Posterior cingulate gyrus (tissue), 11 donors: ENCODE measurements at regions not wholly inside any gene's neighbourhood (a gene's known extent, or its start where the extent isn't known, plus 50 kb on each side); places are given as distances from the start of the nearest gene placed in this dataset.

ENCODE experiments used
- DNase-seq, 10 donors: peaks; one replicate each; pipeline versions ENCODE4 v3.0.0 to v3.0.0-alpha.2; 2020 to 2021; ENCODE audit warnings: mixed read lengths in 3 of 10
- intact Hi-C: fragments of 100-400 bp; cut with DNase I; formaldehyde crosslinking; loops from one replicate; pipeline ENCODE4 v1.15.1; 2023

- no peak for DNase-seq
- intact Hi-C loops, result loop anchor here (1.0 to 5.0 kb wide), 4 partner anchors 126 to 369 kb away; no protein-coding TSS in a partner anchor
Observed at GRCh38 chr18:24725644-24726415, 265.4 kb downstream of the HRH4 start.

- intact Hi-C loops, result loop anchor here (1.0 to 5.0 kb wide), 4 partner anchors 127 to 370 kb away; no protein-coding TSS in a partner anchor
- DNase-seq, result peak; percentile 49 to 94 (median 76)
Observed at GRCh38 chr18:24726727-24727492, 266.5 kb downstream of the HRH4 start.

GRCh38 chr18:24727685-24728084 is 267.2 kb downstream of the HRH4 start:
- no peak for DNase-seq
- intact Hi-C loops, result loop anchor here (2.0 to 5.0 kb wide), 2 partner anchors 241 to 370 kb away; no protein-coding TSS in a partner anchor

GRCh38 chr18:24731158-24731557 is 270.7 kb downstream of the HRH4 start:
- DNase-seq, result no peak
- intact Hi-C loops, result no loop called here

- intact Hi-C loops, result no loop called here
- DNase-seq, result no peak
Observed at GRCh38 chr18:24731981-24732380, 271.5 kb downstream of the HRH4 start.

- intact Hi-C loops, result no loop called here
- peak in 7 of 10 donors; percentile 15 to 87 (median 46) for DNase-seq
Observed at GRCh38 chr18:24734058-24734457, 273.6 kb downstream of the HRH4 start.

GRCh38 chr18:24735624-24736231 is 275.3 kb downstream of the HRH4 start:
- intact Hi-C loops, result no loop called here
- no peak for DNase-seq

GRCh38 chr18:24736662-24737330 is 276.4 kb downstream of the HRH4 start:
- intact Hi-C loops, result no loop called here
- DNase-seq, result no peak

- intact Hi-C loops, result no loop called here
- no peak for DNase-seq
Observed at GRCh38 chr18:24740829-24741228, 280.4 kb downstream of the HRH4 start.

- DNase-seq, result no peak
- intact Hi-C loops, result no loop called here
Observed at GRCh38 chr18:24741321-24741720, 280.9 kb downstream of the HRH4 start.

- intact Hi-C loops, result no loop called here
- no peak for DNase-seq
Observed at GRCh38 chr18:24741965-24742724, 281.7 kb downstream of the HRH4 start.

GRCh38 chr18:24754583-24755253 is 294.3 kb downstream of the HRH4 start:
- intact Hi-C loops, result no loop called here
- no peak for DNase-seq

- no peak for DNase-seq
- intact Hi-C loops, result no loop called here
Observed at GRCh38 chr18:24756385-24756784, 295.9 kb downstream of the HRH4 start.

- intact Hi-C loops, result no loop called here
- DNase-seq, result no peak
Observed at GRCh38 chr18:24757134-24757533, 296.7 kb downstream of the HRH4 start.

- DNase-seq, result no peak
- intact Hi-C loops, result no loop called here
Observed at GRCh38 chr18:24761765-24762164, 301.3 kb downstream of the HRH4 start.

GRCh38 chr18:24762511-24762910 is 302.1 kb downstream of the HRH4 start:
- DNase-seq, result no peak
- intact Hi-C loops, result no loop called here

- intact Hi-C loops, result no loop called here
- DNase-seq, result peak in 2 of 10 donors; percentile 8 to 17
Observed at GRCh38 chr18:24763765-24764513, 303.5 kb downstream of the HRH4 start.

GRCh38 chr18:24764766-24765165 is 304.3 kb downstream of the HRH4 start:
- intact Hi-C loops, result no loop called here
- no peak for DNase-seq

GRCh38 chr18:24766376-24766775 is 305.9 kb downstream of the HRH4 start:
- intact Hi-C loops, result no loop called here
- no peak for DNase-seq
